Bronchial epithelial cell (primary cell): ENCODE measurements at regions not wholly inside any gene's neighbourhood (a gene's known extent, or its start where the extent isn't known, plus 50 kb on each side); places are given as distances from the start of the nearest gene placed in this dataset.

ENCODE experiments used
- DNase-seq: peaks from one replicate; pipeline ENCODE4 v3.0.0-alpha.2; 2010; ENCODE audit warnings: low read depth
- FAIRE-seq: peaks from 2 replicates; lab custom pipeline; 2011; peaks lifted over from hg19 to GRCh38; lab: Jason Lieb, UNC
- H3K27me3 ChIP-seq: 2 replicates; pipeline ENCODE4 v1.5.1; 2011; ENCODE audit warnings: low read length; ENCODE audit not compliant: control insufficient read depth, insufficient read depth
- H3K36me3 ChIP-seq: 2 replicates; pipeline ENCODE4 v1.5.1; 2011; ENCODE audit warnings: low read length; ENCODE audit not compliant: control insufficient read depth, insufficient read depth
- H3K4me3 ChIP-seq: 2 replicates; pipeline ENCODE4 v1.5.1; 2011; ENCODE audit warnings: mild to moderate bottlenecking, low read depth, low read length, control low read depth
- TF ChIP-seq, protein P1 (sequence below): IDR thresholded peaks from 2 replicates; pipeline ENCODE4 v1.5.1; 2011; ENCODE audit warnings: mild to moderate bottlenecking, moderate library complexity, low read length, control low read depth, inconsistent platforms; ENCODE audit not compliant: insufficient read depth, severe bottlenecking

GRCh38 chr7:38002689-38003088, 82.2 kb downstream of the EPDR1 start:
- TF ChIP-seq, protein P1, sequence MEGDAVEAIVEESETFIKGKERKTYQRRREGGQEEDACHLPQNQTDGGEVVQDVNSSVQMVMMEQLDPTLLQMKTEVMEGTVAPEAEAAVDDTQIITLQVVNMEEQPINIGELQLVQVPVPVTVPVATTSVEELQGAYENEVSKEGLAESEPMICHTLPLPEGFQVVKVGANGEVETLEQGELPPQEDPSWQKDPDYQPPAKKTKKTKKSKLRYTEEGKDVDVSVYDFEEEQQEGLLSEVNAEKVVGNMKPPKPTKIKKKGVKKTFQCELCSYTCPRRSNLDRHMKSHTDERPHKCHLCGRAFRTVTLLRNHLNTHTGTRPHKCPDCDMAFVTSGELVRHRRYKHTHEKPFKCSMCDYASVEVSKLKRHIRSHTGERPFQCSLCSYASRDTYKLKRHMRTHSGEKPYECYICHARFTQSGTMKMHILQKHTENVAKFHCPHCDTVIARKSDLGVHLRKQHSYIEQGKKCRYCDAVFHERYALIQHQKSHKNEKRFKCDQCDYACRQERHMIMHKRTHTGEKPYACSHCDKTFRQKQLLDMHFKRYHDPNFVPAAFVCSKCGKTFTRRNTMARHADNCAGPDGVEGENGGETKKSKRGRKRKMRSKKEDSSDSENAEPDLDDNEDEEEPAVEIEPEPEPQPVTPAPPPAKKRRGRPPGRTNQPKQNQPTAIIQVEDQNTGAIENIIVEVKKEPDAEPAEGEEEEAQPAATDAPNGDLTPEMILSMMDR: no peak
- H3K27me3 ChIP-seq: no peaks in the 10 kb centered on the region
- no peaks in the 10 kb centered on the region for H3K36me3 ChIP-seq
- FAIRE-seq: no peak
- no peak overlapping the region for H3K4me3 ChIP-seq
- DNase-seq: no peak

GRCh38 chr7:38006559-38006958, 86.1 kb downstream of the EPDR1 start:
- DNase-seq (no peak), FAIRE-seq (no peak)
- no peak overlapping the region for H3K4me3 ChIP-seq

DNA sequence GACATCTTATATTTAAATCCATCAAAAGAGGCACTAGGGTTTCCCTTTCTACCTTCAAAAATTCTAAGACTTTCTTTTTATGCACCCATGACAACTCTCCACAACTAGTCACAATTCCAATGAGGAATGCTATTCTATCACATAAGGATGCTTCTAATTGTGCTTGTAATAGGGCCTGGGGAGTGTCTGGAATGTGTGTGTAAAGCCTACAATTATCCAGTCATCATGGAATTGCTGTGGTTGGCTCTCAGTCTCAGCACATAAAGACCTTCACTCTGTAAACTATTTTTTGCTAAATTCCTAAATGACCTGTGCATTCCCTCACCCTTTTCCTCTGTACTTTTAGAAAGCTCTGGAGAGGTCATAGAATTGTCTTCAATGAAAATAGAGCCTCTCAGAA, 86.7 kb downstream of the EPDR1 start:
- TF ChIP-seq, protein P1: no peak
- H3K36me3 ChIP-seq: no peaks in the 10 kb centered on the region
- no peak for DNase-seq
- no peak for FAIRE-seq
- no peaks in the 10 kb centered on the region for H3K27me3 ChIP-seq
- H3K4me3 ChIP-seq: no peak overlapping the region

More at GRCh38 chr7:38006559-38006958, 86.1 kb downstream of the EPDR1 start:
- Histone ChIP-seq H3K36me3 (no peaks in the 10 kb centered on the region), H3K27me3 (no peaks in the 10 kb centered on the region)
- TF ChIP-seq, protein P1: no peak

GRCh38 chr7:38013246-38013645, 92.8 kb downstream of the EPDR1 start:
- TF ChIP-seq, protein P1: no peak
- DNase-seq: no peak
- Histone ChIP-seq H3K27me3 (no peaks in the 10 kb centered on the region), H3K4me3 (no peak overlapping the region), H3K36me3 (no peaks in the 10 kb centered on the region)
- FAIRE-seq: no peak

DNA sequence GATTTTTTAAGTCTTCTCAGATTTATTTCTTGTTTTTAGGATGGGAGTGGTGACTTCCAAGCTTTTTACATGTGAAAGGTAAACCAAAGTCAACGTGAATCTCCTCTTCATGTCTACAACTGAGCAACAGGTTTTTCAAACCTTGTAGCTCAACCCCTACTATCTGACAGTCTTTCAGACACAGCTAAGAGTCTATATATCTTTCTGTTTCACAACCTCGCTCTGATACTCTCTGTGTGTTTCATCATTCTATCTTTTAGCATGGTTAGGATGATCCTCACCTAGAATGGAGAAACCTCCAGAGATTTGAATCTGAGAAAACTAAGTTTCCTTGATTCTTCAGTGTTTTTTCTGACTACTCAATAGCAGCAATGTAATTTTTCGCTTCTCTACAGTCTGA, 96.1 kb downstream of the EPDR1 start:
- FAIRE-seq (no peak), DNase-seq (no peak)
- TF ChIP-seq, protein P1: no peak

GRCh38 chr7:38017320-38017719, 96.9 kb downstream of the EPDR1 start:
- FAIRE-seq (no peak), DNase-seq (no peak)
- Histone ChIP-seq H3K4me3 (no peak overlapping the region), H3K36me3 (no peaks in the 10 kb centered on the region), H3K27me3 (no peaks in the 10 kb centered on the region)
- TF ChIP-seq, protein P1: no peak

More for the DNA sequence above, 96.1 kb downstream of the EPDR1 start:
- Histone ChIP-seq H3K4me3 (no peak overlapping the region), H3K36me3 (no peaks in the 10 kb centered on the region), H3K27me3 (no peaks in the 10 kb centered on the region)
